ENCODE measurements at regions not wholly inside any gene's neighbourhood (a gene's known extent, or its start where the extent isn't known, plus 50 kb on each side); places are given as distances from the start of the nearest gene placed in this dataset.

- TF ChIP-seq, protein P1, sequence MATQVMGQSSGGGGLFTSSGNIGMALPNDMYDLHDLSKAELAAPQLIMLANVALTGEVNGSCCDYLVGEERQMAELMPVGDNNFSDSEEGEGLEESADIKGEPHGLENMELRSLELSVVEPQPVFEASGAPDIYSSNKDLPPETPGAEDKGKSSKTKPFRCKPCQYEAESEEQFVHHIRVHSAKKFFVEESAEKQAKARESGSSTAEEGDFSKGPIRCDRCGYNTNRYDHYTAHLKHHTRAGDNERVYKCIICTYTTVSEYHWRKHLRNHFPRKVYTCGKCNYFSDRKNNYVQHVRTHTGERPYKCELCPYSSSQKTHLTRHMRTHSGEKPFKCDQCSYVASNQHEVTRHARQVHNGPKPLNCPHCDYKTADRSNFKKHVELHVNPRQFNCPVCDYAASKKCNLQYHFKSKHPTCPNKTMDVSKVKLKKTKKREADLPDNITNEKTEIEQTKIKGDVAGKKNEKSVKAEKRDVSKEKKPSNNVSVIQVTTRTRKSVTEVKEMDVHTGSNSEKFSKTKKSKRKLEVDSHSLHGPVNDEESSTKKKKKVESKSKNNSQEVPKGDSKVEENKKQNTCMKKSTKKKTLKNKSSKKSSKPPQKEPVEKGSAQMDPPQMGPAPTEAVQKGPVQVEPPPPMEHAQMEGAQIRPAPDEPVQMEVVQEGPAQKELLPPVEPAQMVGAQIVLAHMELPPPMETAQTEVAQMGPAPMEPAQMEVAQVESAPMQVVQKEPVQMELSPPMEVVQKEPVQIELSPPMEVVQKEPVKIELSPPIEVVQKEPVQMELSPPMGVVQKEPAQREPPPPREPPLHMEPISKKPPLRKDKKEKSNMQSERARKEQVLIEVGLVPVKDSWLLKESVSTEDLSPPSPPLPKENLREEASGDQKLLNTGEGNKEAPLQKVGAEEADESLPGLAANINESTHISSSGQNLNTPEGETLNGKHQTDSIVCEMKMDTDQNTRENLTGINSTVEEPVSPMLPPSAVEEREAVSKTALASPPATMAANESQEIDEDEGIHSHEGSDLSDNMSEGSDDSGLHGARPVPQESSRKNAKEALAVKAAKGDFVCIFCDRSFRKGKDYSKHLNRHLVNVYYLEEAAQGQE (IDR thresholded peaks at IDR 0.05; ENCODE audit: insufficient replicate concordance, low read depth) = peak; percentile 94
- no peak for TF ChIP-seq CTCF (IDR thresholded peaks at IDR 0.05; ENCODE audit: insufficient read depth, low read length)
- TF ChIP-seq POLR2AphosphoS5 (IDR thresholded peaks at IDR 0.05; ENCODE audit: low read depth) = no peak
- no peak for TF ChIP-seq GABPA (IDR thresholded peaks at IDR 0.05; ENCODE audit: low read depth)
Measured at GRCh38 chr2:79453918-79454317, 58.9 kb upstream of the CTNNA2 start.
